ENCODE measurements at regions not wholly inside any gene's neighbourhood (a gene's known extent, or its start where the extent isn't known, plus 50 kb on each side); places are given as distances from the start of the nearest gene placed in this dataset.

- H3K4me2 ChIP-seq (ENCODE audit: insufficient read depth, low read length): no peak overlapping the region
- H3K4me1 ChIP-seq (replicated peaks in 1 of 2; ENCODE audit: control insufficient read depth in 2 of 2, insufficient read depth in 2 of 2, low read length in 2 of 2): no peaks in the 10 kb centered on the region
- H3K27ac ChIP-seq (ENCODE audit: extremely low read depth, low read depth, low read length): no peak overlapping the region
- H3K79me2 ChIP-seq (ENCODE audit: control insufficient read depth, insufficient read depth, low read length): no peaks in the 10 kb centered on the region
- ATAC-seq (no peak), DNase-seq (ENCODE audit: extremely low read depth in 1 of 4, low spot score in 3 of 4) (no peak), FAIRE-seq (no peak)
- H3K9ac ChIP-seq (ENCODE audit: insufficient read depth in 1 of 2, low read depth in 2 of 2, low read length in 2 of 2): no peak overlapping the region
- H3K36me3 ChIP-seq (ENCODE audit: control insufficient read depth, insufficient read depth, low read length): no peaks in the 10 kb centered on the region
- no peak overlapping the region for H3K4me3 ChIP-seq
- H3K9me1 ChIP-seq (ENCODE audit: control insufficient read depth, insufficient read depth, low read length): no peaks in the 10 kb centered on the region
- H4K20me1 ChIP-seq (replicated peaks; ENCODE audit: control insufficient read depth, insufficient read depth, low read length): no peaks in the 10 kb centered on the region
- ChIA-PET POLR2A (no interaction called here), CTCF (ENCODE audit: low intra/inter-chr PET ratio) (no interaction called here)
- intact Hi-C loops (cut with micrococcal nuclease): no loop called here
- WGBS (ENCODE audit: insufficient coverage, low coverage, missing lambda C conversion rate): 29% methylated on average over 9 of the region's 30 CpGs
- no TSS peak for BruUV-seq (replicated peaks)
- no peaks in the 10 kb centered on the region for H3K27me3 ChIP-seq (ENCODE audit: control insufficient read depth in 2 of 2, insufficient read depth in 2 of 2, low read length in 2 of 2)
- no peak overlapping the region for H2AFZ ChIP-seq (ENCODE audit: low read depth, low read length)
- no peaks in the 10 kb centered on the region for H3K9me3 ChIP-seq (replicated peaks; ENCODE audit: control insufficient read depth, insufficient read depth, low read depth, low read length)
- in situ Hi-C loops (cut with MboI): no loop called here
- TF ChIP-seq ZNF140 (CRISPR knock-in tag; IDR thresholded peaks at IDR 0.05): no peak
- TF ChIP-seq RNF219 (CRISPR knock-in tag; IDR thresholded peaks at IDR 0.05): no peak
- TF ChIP-seq CXXC5 (CRISPR knock-in tag; IDR thresholded peaks at IDR 0.05): no peak
- no peak for TF ChIP-seq ARID4B (CRISPR knock-in tag; IDR thresholded peaks at IDR 0.05)
- TF ChIP-seq ZC3H8 (IDR thresholded peaks at IDR 0.05): no peak
- no peak for TF ChIP-seq SFPQ (IDR thresholded peaks at IDR 0.05; ENCODE audit: low read depth, low read length)
- no peak for TF ChIP-seq TAF7 (tag; IDR thresholded peaks at IDR 0.05)
- no peak for TF ChIP-seq ZBED1 (IDR thresholded peaks at IDR 0.05)
- TF ChIP-seq ZBTB2 (IDR thresholded peaks at IDR 0.05): no peak
- no peak for TF ChIP-seq RBBP5 (IDR thresholded peaks at IDR 0.05; ENCODE audit: borderline replicate concordance, insufficient read depth, low read length, poor library complexity, severe bottlenecking)
- no peak for TF ChIP-seq HES1 (IDR thresholded peaks at IDR 0.05; ENCODE audit: low read depth)
- no peak for TF ChIP-seq HMGN3 (IDR thresholded peaks at IDR 0.05; ENCODE audit: borderline replicate concordance, extremely low read depth, insufficient read length, low read depth, low read length)
- TF ChIP-seq CREM (IDR thresholded peaks at IDR 0.05; ENCODE audit: low read depth): no peak
These were observed 676.4 kb downstream of the SI start for GRCh38 chr3:164401923-164402322.
